Breast epithelium (tissue), 4 donors: ENCODE measurements at regions not wholly inside any gene's neighbourhood (a gene's known extent, or its start where the extent isn't known, plus 50 kb on each side); places are given as distances from the start of the nearest gene placed in this dataset.

Experiments used
- DNase-seq, 2 donors: peaks; one replicate each; pipeline ENCODE4 v3.0.0-alpha.2; 2019; ENCODE audit warnings: low spot score in 2 of 2
- H3K27ac ChIP-seq, 2 donors: fragments of 200-600 bp; sonication (generic) in 1 of 2; one replicate each; pipeline ENCODE4 v1.5.1; 2016 to 2019; ENCODE audit warnings: mild to moderate bottlenecking in 1 of 2
- H3K27me3 ChIP-seq, 2 donors: fragments of 200-600 bp; sonication (generic) in 1 of 2; one replicate each; pipeline versions ENCODE4 v1.5.1 to v1.6.0; 2017 to 2019; ENCODE audit warnings: control low read depth in 1 of 2, mild to moderate bottlenecking in 1 of 2
- H3K36me3 ChIP-seq: fragments of 200-600 bp; one replicate; pipeline ENCODE4 v1.5.1; 2019
- H3K4me1 ChIP-seq, 2 donors: fragments of 200-600 bp; sonication (generic); one replicate each; pipeline ENCODE4 v1.5.1; 2016 to 2019; ENCODE audit warnings: control low read depth in 1 of 2
- H3K4me3 ChIP-seq, 3 donors: fragments of 200-600 bp; sonication (generic); 1 replicate in 2 of 3; 2 replicates in 1 of 3; pipeline ENCODE4 v1.5.1; 2016 to 2019; ENCODE audit warnings: mild to moderate bottlenecking in 3 of 3, moderate library complexity in 2 of 3
- H3K9me3 ChIP-seq, 2 donors: fragments of 200-600 bp; sonication (generic) in 1 of 2; one replicate each; pipeline ENCODE4 v1.5.1; 2016 to 2019; ENCODE audit warnings: control low read depth in 1 of 2
- POLR2A ChIP-seq: fragments of 450-650 bp; IDR thresholded peaks from one replicate; pipeline ENCODE4 v1.6.1; 2016; ENCODE audit warnings: antibody characterized with exemption, mild to moderate bottlenecking, moderate library complexity
- POLR2AphosphoS5 ChIP-seq, 3 donors: sonication (generic); formaldehyde crosslinking; IDR thresholded peaks; one replicate each; pipeline ENCODE4 v1.6.1; 2017; ENCODE audit warnings: antibody characterized with exemption in 3 of 3
- intact Hi-C: fragments of 100-400 bp; cut with DNase I; formaldehyde crosslinking; loops from one replicate; pipeline ENCODE4 v1.15.1; 2023; ENCODE audit warnings: low total_unique reads
- TF ChIP-seq, protein P1 (sequence below), 3 donors: fragments of 450-650 bp; IDR thresholded peaks; one replicate each; pipeline ENCODE4 v1.5.1; 2016 to 2017; ENCODE audit warnings: antibody characterized with exemption in 3 of 3, mild to moderate bottlenecking in 3 of 3, moderate library complexity in 3 of 3

DNA sequence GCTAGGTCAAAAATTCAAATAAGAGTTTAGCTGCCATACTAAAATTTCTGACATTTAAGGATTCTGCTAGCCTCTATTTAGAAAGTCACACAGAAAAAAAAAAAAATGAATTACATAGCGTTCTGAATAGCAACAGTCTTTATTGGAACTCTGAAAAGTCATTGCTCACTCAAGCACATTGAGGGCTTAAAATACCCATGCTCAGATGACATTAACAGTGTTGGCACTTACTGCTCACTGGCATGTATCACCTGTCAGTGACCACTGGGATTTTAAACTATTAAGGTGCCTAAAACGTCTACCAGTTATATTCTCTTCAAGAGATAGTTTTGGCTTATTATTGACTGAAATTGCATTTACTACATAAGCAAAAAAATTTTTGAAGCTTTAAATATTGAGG is 468.0 kb upstream of the SPHKAP start:
- Histone ChIP-seq H3K27me3 (no peaks in the 10 kb centered on the region), H3K4me3 (no peak overlapping the region), H3K27ac (no peak overlapping the region), H3K36me3 (no peaks in the 10 kb centered on the region), H3K9me3 (no peaks in the 10 kb centered on the region), H3K4me1 (no peaks in the 10 kb centered on the region)
- no peak for DNase-seq
- TF ChIP-seq POLR2A (no peak), POLR2AphosphoS5 (IDR thresholded peaks at IDR 0.05) (no peak)
- TF ChIP-seq, protein P1, sequence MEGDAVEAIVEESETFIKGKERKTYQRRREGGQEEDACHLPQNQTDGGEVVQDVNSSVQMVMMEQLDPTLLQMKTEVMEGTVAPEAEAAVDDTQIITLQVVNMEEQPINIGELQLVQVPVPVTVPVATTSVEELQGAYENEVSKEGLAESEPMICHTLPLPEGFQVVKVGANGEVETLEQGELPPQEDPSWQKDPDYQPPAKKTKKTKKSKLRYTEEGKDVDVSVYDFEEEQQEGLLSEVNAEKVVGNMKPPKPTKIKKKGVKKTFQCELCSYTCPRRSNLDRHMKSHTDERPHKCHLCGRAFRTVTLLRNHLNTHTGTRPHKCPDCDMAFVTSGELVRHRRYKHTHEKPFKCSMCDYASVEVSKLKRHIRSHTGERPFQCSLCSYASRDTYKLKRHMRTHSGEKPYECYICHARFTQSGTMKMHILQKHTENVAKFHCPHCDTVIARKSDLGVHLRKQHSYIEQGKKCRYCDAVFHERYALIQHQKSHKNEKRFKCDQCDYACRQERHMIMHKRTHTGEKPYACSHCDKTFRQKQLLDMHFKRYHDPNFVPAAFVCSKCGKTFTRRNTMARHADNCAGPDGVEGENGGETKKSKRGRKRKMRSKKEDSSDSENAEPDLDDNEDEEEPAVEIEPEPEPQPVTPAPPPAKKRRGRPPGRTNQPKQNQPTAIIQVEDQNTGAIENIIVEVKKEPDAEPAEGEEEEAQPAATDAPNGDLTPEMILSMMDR (IDR thresholded peaks at IDR 0.05), result no peak
- intact Hi-C loops, result no loop called here

DNA sequence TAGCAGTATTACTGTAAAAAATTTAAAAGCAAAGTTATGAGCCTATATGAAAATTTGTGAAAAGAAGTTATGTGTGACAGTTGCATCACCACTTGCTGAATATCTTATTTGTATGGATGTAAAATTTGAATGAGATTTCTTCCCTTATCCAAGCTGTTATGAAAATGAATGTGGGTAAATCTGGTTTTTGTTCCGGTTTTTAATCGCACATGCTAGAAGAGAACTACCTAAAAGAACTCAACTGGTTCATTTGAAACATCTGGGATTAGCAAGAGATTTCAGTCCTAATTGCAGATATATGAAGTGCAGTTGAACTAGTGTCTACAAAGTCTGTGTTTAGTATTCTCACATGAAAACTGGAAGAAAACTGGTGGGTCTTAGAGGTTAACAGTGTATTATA is 467.1 kb upstream of the SPHKAP start:
- Histone ChIP-seq H3K4me3 (no peak overlapping the region), H3K4me1 (no peaks in the 10 kb centered on the region), H3K27me3 (no peaks in the 10 kb centered on the region), H3K9me3 (no peaks in the 10 kb centered on the region), H3K36me3 (no peaks in the 10 kb centered on the region), H3K27ac (no peak overlapping the region)
- DNase-seq, result no peak
- intact Hi-C loops, result no loop called here
- TF ChIP-seq, protein P1 (IDR thresholded peaks at IDR 0.05), result no peak
- TF ChIP-seq POLR2AphosphoS5 (IDR thresholded peaks at IDR 0.05) (no peak), POLR2A (no peak)

DNA sequence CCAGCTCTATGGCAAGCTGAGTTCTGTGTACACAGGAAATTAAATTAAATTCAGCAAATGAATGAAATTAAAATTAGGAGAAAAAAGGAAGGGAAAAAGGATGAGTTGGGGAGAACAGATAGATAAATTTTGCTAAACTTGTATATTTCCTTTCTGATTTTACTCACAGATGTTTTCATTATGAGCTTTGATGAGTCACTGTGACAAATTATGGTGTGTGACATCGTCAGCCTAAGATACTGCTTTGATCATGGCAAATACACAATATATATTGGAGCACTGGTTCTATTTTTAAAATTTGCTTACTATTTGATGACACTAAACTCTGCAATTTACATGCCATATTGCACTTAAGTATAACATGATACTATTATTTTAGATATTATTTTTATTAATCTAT is 464.6 kb upstream of the SPHKAP start:
- no peaks in the 10 kb centered on the region for H3K9me3 ChIP-seq
- H3K36me3 ChIP-seq, result no peaks in the 10 kb centered on the region
- TF ChIP-seq, protein P1 (IDR thresholded peaks at IDR 0.05), result no peak
- no peak for TF ChIP-seq POLR2A
- TF ChIP-seq POLR2AphosphoS5 (IDR thresholded peaks at IDR 0.05), result no peak
- intact Hi-C loops, result no loop called here
- no peaks in the 10 kb centered on the region for H3K4me1 ChIP-seq
- no peak overlapping the region for H3K27ac ChIP-seq
- no peak for DNase-seq
- no peaks in the 10 kb centered on the region for H3K27me3 ChIP-seq
- H3K4me3 ChIP-seq, result no peak overlapping the region

DNA sequence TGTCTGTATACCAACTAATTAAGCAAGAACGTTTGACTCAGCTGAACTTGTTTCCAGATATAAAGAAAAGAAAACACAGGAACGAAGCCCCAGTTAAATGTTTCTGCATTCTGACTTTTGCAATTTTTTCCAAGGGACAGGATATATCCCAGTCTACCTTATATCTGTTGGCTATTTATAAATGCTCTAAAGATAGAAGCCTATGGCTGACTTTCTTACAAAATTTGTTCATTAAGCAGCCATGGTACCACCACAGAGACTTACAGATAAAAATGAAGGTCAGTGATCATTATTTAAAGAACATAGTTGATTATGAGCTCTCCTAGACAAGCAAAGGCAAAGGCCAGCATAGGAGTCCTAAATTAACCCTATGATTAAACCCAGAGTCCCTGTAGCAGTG is 462.7 kb upstream of the SPHKAP start:
- Histone ChIP-seq H3K36me3 (no peaks in the 10 kb centered on the region), H3K4me3 (no peak overlapping the region), H3K9me3 (no peaks in the 10 kb centered on the region), H3K4me1 (no peaks in the 10 kb centered on the region), H3K27ac (no peak overlapping the region), H3K27me3 (no peaks in the 10 kb centered on the region)
- intact Hi-C loops, result no loop called here
- DNase-seq, result no peak
- TF ChIP-seq, protein P1 (IDR thresholded peaks at IDR 0.05), result no peak
- TF ChIP-seq POLR2A (no peak), POLR2AphosphoS5 (IDR thresholded peaks at IDR 0.05) (no peak)

DNA sequence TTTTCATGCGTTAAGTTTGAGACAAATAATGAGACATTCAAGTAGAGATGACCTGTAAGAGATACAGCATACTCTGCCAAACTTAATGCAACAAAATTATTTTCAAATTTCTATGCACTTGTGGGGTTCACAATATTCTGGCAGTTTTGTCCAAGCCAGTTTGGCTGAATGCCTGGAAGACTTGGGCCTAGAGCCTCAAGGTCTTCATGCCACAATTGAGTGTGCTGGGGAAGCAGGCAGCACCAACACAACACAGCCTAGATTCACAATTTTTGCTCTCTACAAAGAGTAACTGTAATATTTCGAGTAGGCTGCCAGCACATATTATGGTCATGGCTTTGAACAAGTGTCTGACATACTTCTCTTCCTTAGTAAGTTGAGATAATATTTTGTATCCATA is 461.4 kb upstream of the SPHKAP start:
- no peaks in the 10 kb centered on the region for H3K9me3 ChIP-seq
- intact Hi-C loops, result no loop called here
- no peak overlapping the region for H3K27ac ChIP-seq
- no peak for DNase-seq
- H3K4me1 ChIP-seq, result no peaks in the 10 kb centered on the region
- no peak overlapping the region for H3K4me3 ChIP-seq
- H3K36me3 ChIP-seq, result no peaks in the 10 kb centered on the region
- H3K27me3 ChIP-seq, result no peaks in the 10 kb centered on the region
- no peak for TF ChIP-seq POLR2AphosphoS5 (IDR thresholded peaks at IDR 0.05)
- no peak for TF ChIP-seq POLR2A
- TF ChIP-seq, protein P1 (IDR thresholded peaks at IDR 0.05), result no peak
